OCI-LY3 (cell line): ENCODE measurements at regions not wholly inside any gene's neighbourhood (a gene's known extent, or its start where the extent isn't known, plus 50 kb on each side); places are given as distances from the start of the nearest gene placed in this dataset.
A peak's percentile ranks its signal among the peaks of the same experiment; 100 is the strongest.

ENCODE experiments used
- CTCF ChIP-seq: fragments of 200-600, 300-600 bp; sonication (generic); IDR thresholded peaks from 2 replicates; pipeline ENCODE4 v1.5.1; 2014; ENCODE audit warnings: antibody characterized with exemption, low read length, low read depth
- EZH2phosphoT487 ChIP-seq: fragments of 200-600 bp; shearing (Covaris generic); IDR thresholded peaks from 2 replicates; pipeline ENCODE4 v1.6.1; 2018; ENCODE audit warnings: antibody characterized with exemption, mixed run types, low read depth

GRCh38 chr4:180028682-180029081 lies 2214.5 kb upstream of the TENM3 start:
- TF ChIP-seq CTCF (peak; percentile 63), EZH2phosphoT487 (no peak)
